Sigmoid colon (tissue), 4 donors: ENCODE measurements at regions not wholly inside any gene's neighbourhood (a gene's known extent, or its start where the extent isn't known, plus 50 kb on each side); places are given as distances from the start of the nearest gene placed in this dataset.

ENCODE experiments used
- EP300 ChIP-seq, 4 donors: sonication (generic); formaldehyde crosslinking; IDR thresholded peaks; one replicate each; pipeline ENCODE4 v1.6.1; 2017; ENCODE audit warnings: antibody characterized with exemption in 4 of 4
- TF ChIP-seq, protein P1 (sequence below), 4 experiments: fragments of 450-650 bp in 3 of 4; fragments of 200-600 bp in 1 of 4; IDR thresholded peaks; one replicate each; pipeline ENCODE4 v1.5.1; 2016 to 2019; ENCODE audit warnings: antibody characterized with exemption in 4 of 4, mild to moderate bottlenecking in 3 of 4, moderate library complexity in 2 of 4

DNA sequence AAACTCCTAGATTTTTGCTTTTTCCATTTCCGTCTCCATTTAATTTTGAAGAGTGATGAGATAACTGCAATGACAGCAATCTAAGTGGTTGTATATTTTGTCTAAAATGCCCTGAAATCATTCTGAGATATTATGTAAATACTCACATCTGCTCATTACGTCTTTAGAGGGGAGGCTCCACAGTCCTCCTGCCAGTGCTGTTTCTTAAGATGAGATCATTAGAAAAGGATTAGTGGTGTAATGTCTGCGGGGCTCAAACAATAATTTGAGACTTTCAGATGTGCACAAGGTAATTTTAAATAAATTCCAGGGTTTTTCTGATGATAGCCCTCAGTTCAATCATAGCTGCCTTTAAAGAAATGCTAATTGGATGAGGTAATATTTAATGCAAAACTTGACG lies 437.9 kb downstream of the FOXO1 start:
- TF ChIP-seq, protein P1, sequence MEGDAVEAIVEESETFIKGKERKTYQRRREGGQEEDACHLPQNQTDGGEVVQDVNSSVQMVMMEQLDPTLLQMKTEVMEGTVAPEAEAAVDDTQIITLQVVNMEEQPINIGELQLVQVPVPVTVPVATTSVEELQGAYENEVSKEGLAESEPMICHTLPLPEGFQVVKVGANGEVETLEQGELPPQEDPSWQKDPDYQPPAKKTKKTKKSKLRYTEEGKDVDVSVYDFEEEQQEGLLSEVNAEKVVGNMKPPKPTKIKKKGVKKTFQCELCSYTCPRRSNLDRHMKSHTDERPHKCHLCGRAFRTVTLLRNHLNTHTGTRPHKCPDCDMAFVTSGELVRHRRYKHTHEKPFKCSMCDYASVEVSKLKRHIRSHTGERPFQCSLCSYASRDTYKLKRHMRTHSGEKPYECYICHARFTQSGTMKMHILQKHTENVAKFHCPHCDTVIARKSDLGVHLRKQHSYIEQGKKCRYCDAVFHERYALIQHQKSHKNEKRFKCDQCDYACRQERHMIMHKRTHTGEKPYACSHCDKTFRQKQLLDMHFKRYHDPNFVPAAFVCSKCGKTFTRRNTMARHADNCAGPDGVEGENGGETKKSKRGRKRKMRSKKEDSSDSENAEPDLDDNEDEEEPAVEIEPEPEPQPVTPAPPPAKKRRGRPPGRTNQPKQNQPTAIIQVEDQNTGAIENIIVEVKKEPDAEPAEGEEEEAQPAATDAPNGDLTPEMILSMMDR (IDR thresholded peaks at IDR 0.05), result no peak
- TF ChIP-seq EP300 (IDR thresholded peaks at IDR 0.05), result no peak
